Uterus (tissue), 3 donors: ENCODE measurements at regions not wholly inside any gene's neighbourhood (a gene's known extent, or its start where the extent isn't known, plus 50 kb on each side); places are given as distances from the start of the nearest gene placed in this dataset.

ENCODE experiments used
- DNase-seq, 2 donors: peaks; one replicate each; pipeline ENCODE4 v3.0.0-alpha.2; 2019 to 2020
- H3K27ac ChIP-seq, 2 donors: fragments of 200-600 bp; sonication (generic); 1 replicate in 1 of 2; 2 replicates in 1 of 2; pipeline ENCODE4 v1.5.1; 2016 to 2018
- H3K27me3 ChIP-seq, 2 donors: fragments of 200-600 bp; sonication (generic); one replicate each; pipeline ENCODE4 v1.5.1; 2018 to 2019; ENCODE audit warnings: control low read depth in 1 of 2
- H3K36me3 ChIP-seq, 2 donors: fragments of 200-600 bp; sonication (generic); one replicate each; pipeline ENCODE4 v1.5.1; 2019; ENCODE audit warnings: control low read depth in 1 of 2
- H3K4me1 ChIP-seq, 2 donors: fragments of 200-600 bp; sonication (generic); one replicate each; pipeline ENCODE4 v1.5.1; 2018 to 2019; ENCODE audit warnings: control low read depth in 1 of 2
- H3K4me3 ChIP-seq, 2 donors: fragments of 200-600 bp; sonication (generic); 1 replicate in 1 of 2; 2 replicates in 1 of 2; pipeline ENCODE4 v1.5.1; 2018 to 2019; ENCODE audit warnings: mild to moderate bottlenecking in 1 of 2
- H3K9me3 ChIP-seq, 2 donors: fragments of 200-600 bp; sonication (generic); one replicate each; pipeline ENCODE4 v1.5.1; 2019; ENCODE audit warnings: control low read depth in 1 of 2
- CTCF ChIP-seq, 4 experiments: fragments of 200-600 bp in 2 of 4; fragments of 450-650 bp in 2 of 4; sonication (generic) in 2 of 4; IDR thresholded peaks; one replicate each; pipeline ENCODE4 v1.5.1; 2016 to 2019; ENCODE audit warnings: antibody characterized with exemption in 4 of 4, mild to moderate bottlenecking in 2 of 4, moderate library complexity in 1 of 4
- POLR2A ChIP-seq, 2 donors: fragments of 450-650 bp; IDR thresholded peaks; one replicate each; pipeline ENCODE4 v1.6.1; 2016; ENCODE audit warnings: antibody characterized with exemption in 2 of 2, mild to moderate bottlenecking in 1 of 2, moderate library complexity in 1 of 2
- intact Hi-C: fragments of 100-400 bp; cut with DNase I; formaldehyde crosslinking; loops from one replicate; pipeline ENCODE4 v1.15.1; 2023; ENCODE audit warnings: low total_unique reads
- donor health status: DM: yes; HTN: yes; CAD: no.

GRCh38 chr4:164575861-164576260, 178.1 kb upstream of the SMIM31 start:
- Histone ChIP-seq H3K27ac (no peak overlapping the region), H3K9me3 (no peaks in the 10 kb centered on the region), H3K36me3 (no peaks in the 10 kb centered on the region), H3K4me1 (no peaks in the 10 kb centered on the region), H3K27me3 (no peaks in the 10 kb centered on the region), H3K4me3 (no peak overlapping the region)
- TF ChIP-seq POLR2A (IDR thresholded peaks at IDR 0.05) = no peak
- no peak for TF ChIP-seq CTCF (IDR thresholded peaks at IDR 0.05)
- intact Hi-C loops = no loop called here
- no peak for DNase-seq

- TF ChIP-seq POLR2A (IDR thresholded peaks at IDR 0.05) (no peak), CTCF (IDR thresholded peaks at IDR 0.05) (no peak)
- Histone ChIP-seq H3K27ac (no peak overlapping the region), H3K9me3 (no peaks in the 10 kb centered on the region), H3K4me3 (no peak overlapping the region), H3K36me3 (no peaks in the 10 kb centered on the region), H3K27me3 (no peaks in the 10 kb centered on the region), H3K4me1 (no peaks in the 10 kb centered on the region)
- intact Hi-C loops = no loop called here
- DNase-seq = no peak
These were observed 174.5 kb upstream of the SMIM31 start for GRCh38 chr4:164579270-164579942.

- H3K36me3 ChIP-seq = no peaks in the 10 kb centered on the region
- TF ChIP-seq POLR2A (IDR thresholded peaks at IDR 0.05) (no peak), CTCF (IDR thresholded peaks at IDR 0.05) (no peak)
- H3K27me3 ChIP-seq = no peaks in the 10 kb centered on the region
- DNase-seq = no peak
- H3K9me3 ChIP-seq = no peaks in the 10 kb centered on the region
- no peaks in the 10 kb centered on the region for H3K4me1 ChIP-seq
- H3K27ac ChIP-seq = no peak overlapping the region
- intact Hi-C loops = no loop called here
- no peak overlapping the region for H3K4me3 ChIP-seq
These were observed 162.3 kb upstream of the SMIM31 start for GRCh38 chr4:164591666-164592065.

- TF ChIP-seq POLR2A (IDR thresholded peaks at IDR 0.05) (no peak), CTCF (IDR thresholded peaks at IDR 0.05) (no peak)
- intact Hi-C loops = no loop called here
- H3K9me3 ChIP-seq = no peaks in the 10 kb centered on the region
- no peak overlapping the region for H3K4me3 ChIP-seq
- H3K27me3 ChIP-seq = no peaks in the 10 kb centered on the region
- H3K36me3 ChIP-seq = no peaks in the 10 kb centered on the region
- no peaks in the 10 kb centered on the region for H3K4me1 ChIP-seq
- no peak overlapping the region for H3K27ac ChIP-seq
- no peak for DNase-seq
These were observed 158.2 kb upstream of the SMIM31 start for GRCh38 chr4:164595751-164596150.

GRCh38 chr4:164596318-164596878, 157.5 kb upstream of the SMIM31 start:
- Histone ChIP-seq H3K36me3 (no peaks in the 10 kb centered on the region), H3K9me3 (no peaks in the 10 kb centered on the region), H3K4me3 (no peak overlapping the region), H3K27me3 (no peaks in the 10 kb centered on the region), H3K27ac (no peak overlapping the region), H3K4me1 (no peaks in the 10 kb centered on the region)
- DNase-seq = no peak
- TF ChIP-seq CTCF (IDR thresholded peaks at IDR 0.05) = no peak
- TF ChIP-seq POLR2A (IDR thresholded peaks at IDR 0.05) = no peak
- intact Hi-C loops = no loop called here
